HAP-1 (cell line): ENCODE measurements at regions not wholly inside any gene's neighbourhood (a gene's known extent, or its start where the extent isn't known, plus 50 kb on each side); places are given as distances from the start of the nearest gene placed in this dataset.
"Not testable (repeated sequence)": the region's sequence is repeated elsewhere in the genome, so short reads cannot be mapped to it uniquely, and the experiment has no call there.

Experiments used
- DNase-seq, 2 experiments: peaks; one replicate each; pipeline ENCODE4 v3.0.0-alpha.2; 2016 to 2020; ENCODE audit warnings: low spot score in 2 of 2
- H3K27me3 ChIP-seq: fragments of 250-450 bp; sonication (Bioruptor Pico); 2 replicates; pipeline ENCODE4 v1.5.1; 2020; ENCODE audit warnings: low read depth, mild to moderate bottlenecking, moderate library complexity
- H3K36me3 ChIP-seq: fragments of 250-450 bp; sonication (Bioruptor Pico); replicated peaks from 2 replicates; pipeline ENCODE4 v1.5.1; 2020; ENCODE audit warnings: mild to moderate bottlenecking
- H3K4me1 ChIP-seq: fragments of 250-450 bp; sonication (Bioruptor Pico); 2 replicates; pipeline ENCODE4 v1.5.1; 2020; ENCODE audit warnings: mild to moderate bottlenecking
- H3K4me3 ChIP-seq: fragments of 250-450 bp; sonication (Bioruptor Pico); 2 replicates; pipeline ENCODE4 v1.5.1; 2020; ENCODE audit warnings: mild to moderate bottlenecking, moderate library complexity
- H3K9me3 ChIP-seq: fragments of 250-450 bp; sonication (Bioruptor Pico); 2 replicates; pipeline ENCODE4 v1.5.1; 2020; ENCODE audit warnings: mild to moderate bottlenecking, moderate library complexity
- in situ Hi-C: fragments of 300-500 bp; cut with MboI; formaldehyde crosslinking; loops from 3 replicates; pipeline ENCODE4 v1.14.3; 2020; ENCODE audit warnings: low sequenced_read_pairs, inconsistent platforms, mixed read lengths

- no peaks in the 10 kb centered on the region for H3K9me3 ChIP-seq
- no peaks in the 10 kb centered on the region for H3K36me3 ChIP-seq
- peak in 1 of 2 experiments; percentile 67 for DNase-seq
- H3K4me1 ChIP-seq, result peaks cover 13% of the 10 kb centered on the region
- no peak overlapping the region for H3K4me3 ChIP-seq
- in situ Hi-C loops, result no loop called here
- H3K27me3 ChIP-seq, result no peaks in the 10 kb centered on the region
Measured at GRCh38 chr9:24035816-24036215, 209.8 kb upstream of the ELAVL2 start.

- Histone ChIP-seq H3K27me3 (no peaks in the 10 kb centered on the region), H3K36me3 (no peaks in the 10 kb centered on the region), H3K4me1 (no peaks in the 10 kb centered on the region), H3K9me3 (no peaks in the 10 kb centered on the region), H3K4me3 (no peak overlapping the region)
- in situ Hi-C loops, result no loop called here
- DNase-seq, result no peak
Measured at GRCh38 chr9:24011881-24012280, 185.8 kb upstream of the ELAVL2 start.

GRCh38 chr9:24011009-24011717 is 185.1 kb upstream of the ELAVL2 start:
- no peaks in the 10 kb centered on the region for H3K9me3 ChIP-seq
- no peak overlapping the region for H3K4me3 ChIP-seq
- no peaks in the 10 kb centered on the region for H3K4me1 ChIP-seq
- H3K36me3 ChIP-seq, result no peaks in the 10 kb centered on the region
- no peaks in the 10 kb centered on the region for H3K27me3 ChIP-seq
- in situ Hi-C loops, result no loop called here
- DNase-seq, result no peak

DNA sequence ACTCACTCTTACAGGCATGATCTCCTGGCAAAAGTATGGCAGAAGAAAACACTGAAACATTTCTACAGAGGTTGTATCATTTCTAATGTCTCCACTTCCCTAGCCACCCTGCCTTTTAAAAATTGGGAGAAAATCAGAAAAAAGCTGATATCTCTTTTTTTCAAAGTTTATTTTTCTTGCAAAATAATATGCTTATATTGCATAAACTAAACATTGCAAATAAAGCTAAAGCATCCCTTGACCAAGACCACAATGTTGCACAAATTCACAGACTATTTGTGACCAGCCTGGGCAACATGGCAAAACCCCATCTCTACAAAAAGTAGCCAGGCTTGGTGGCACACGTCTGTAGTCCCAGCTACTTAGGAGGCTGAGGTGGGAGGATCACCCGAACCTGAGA is 183.3 kb upstream of the ELAVL2 start:
- Histone ChIP-seq H3K27me3 (no peaks in the 10 kb centered on the region), H3K4me1 (no peaks in the 10 kb centered on the region), H3K9me3 (no peaks in the 10 kb centered on the region), H3K36me3 (no peaks in the 10 kb centered on the region), H3K4me3 (no peak overlapping the region)
- DNase-seq, result no peak
- in situ Hi-C loops, result no loop called here

DNA sequence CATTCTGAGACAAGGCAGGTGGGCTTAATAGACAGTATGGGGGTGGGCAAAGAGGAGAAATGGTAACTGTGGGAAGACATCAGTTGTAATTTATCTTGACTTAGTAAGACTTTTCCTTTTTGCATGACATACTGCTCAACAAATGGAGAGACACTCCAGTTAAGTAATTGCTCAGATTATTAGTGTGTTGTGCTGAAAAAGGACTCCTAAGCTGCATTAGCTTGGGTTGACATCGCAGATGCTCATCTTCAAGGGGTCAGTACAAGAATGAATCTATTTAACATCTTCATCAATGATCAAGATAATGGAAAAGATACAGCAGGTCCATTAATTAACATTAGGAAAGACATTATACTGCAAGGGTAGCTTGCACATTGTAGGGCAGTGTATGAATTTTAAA is 181.1 kb upstream of the ELAVL2 start:
- H3K4me1 ChIP-seq, result no peaks in the 10 kb centered on the region
- H3K4me3 ChIP-seq, result no peak overlapping the region
- no peak for DNase-seq
- in situ Hi-C loops, result no loop called here
- H3K36me3 ChIP-seq, result no peaks in the 10 kb centered on the region
- no peaks in the 10 kb centered on the region for H3K27me3 ChIP-seq
- H3K9me3 ChIP-seq, result no peaks in the 10 kb centered on the region

DNA sequence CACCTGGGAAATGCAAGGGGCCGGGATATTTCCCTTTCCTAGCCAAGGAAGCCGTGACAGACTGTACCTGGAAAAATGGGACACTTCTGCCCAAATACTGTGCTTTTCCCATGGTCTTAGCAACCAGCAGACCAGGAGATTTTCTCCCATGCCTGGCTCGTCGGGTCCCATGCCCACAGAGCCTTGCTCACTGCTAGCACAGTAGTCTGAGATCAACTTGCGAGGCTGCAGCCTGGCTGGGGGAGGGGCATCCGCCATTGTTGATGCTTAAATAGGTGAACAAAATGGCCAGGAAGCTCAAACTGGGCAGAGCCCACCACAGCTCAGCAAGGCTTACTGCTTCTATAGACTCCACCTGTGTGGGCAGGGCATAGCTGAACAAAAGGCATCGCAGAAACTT is 165.8 kb upstream of the ELAVL2 start:
- H3K4me1 ChIP-seq, H3K36me3 ChIP-seq, DNase-seq, H3K27me3 ChIP-seq, H3K4me3 ChIP-seq, in situ Hi-C loops, H3K9me3 ChIP-seq: not testable (repeated sequence)

GRCh38 chr9:23979491-23979890 is 153.5 kb upstream of the ELAVL2 start:
- in situ Hi-C loops, result no loop called here
- Histone ChIP-seq H3K4me1 (peaks cover 18% of the 10 kb centered on the region), H3K9me3 (no peaks in the 10 kb centered on the region; the same call in 1 of the 2 replicates), H3K4me3 (no peak overlapping the region), H3K27me3 (no peaks in the 10 kb centered on the region), H3K36me3 (no peaks in the 10 kb centered on the region)
- no peak for DNase-seq

GRCh38 chr9:23962101-23962500 is 136.1 kb upstream of the ELAVL2 start:
- in situ Hi-C loops, result no loop called here
- Histone ChIP-seq H3K9me3 (peaks cover 2% of the 10 kb centered on the region; the same call in 1 of the 2 replicates), H3K4me3 (no peak overlapping the region), H3K27me3 (no peaks in the 10 kb centered on the region), H3K4me1 (no peaks in the 10 kb centered on the region), H3K36me3 (no peaks in the 10 kb centered on the region)
- no peak for DNase-seq

GRCh38 chr9:23945897-23946296 is 119.9 kb upstream of the ELAVL2 start:
- H3K27me3 ChIP-seq, result no peaks in the 10 kb centered on the region
- H3K4me3 ChIP-seq, result no peak overlapping the region
- in situ Hi-C loops, result no loop called here
- peak in 1 of 2 experiments; percentile 7 for DNase-seq
- H3K36me3 ChIP-seq, result no peaks in the 10 kb centered on the region
- peaks cover 6% of the 10 kb centered on the region for H3K4me1 ChIP-seq
- no peaks in the 10 kb centered on the region; the same call in 1 of the 2 replicates for H3K9me3 ChIP-seq

DNA sequence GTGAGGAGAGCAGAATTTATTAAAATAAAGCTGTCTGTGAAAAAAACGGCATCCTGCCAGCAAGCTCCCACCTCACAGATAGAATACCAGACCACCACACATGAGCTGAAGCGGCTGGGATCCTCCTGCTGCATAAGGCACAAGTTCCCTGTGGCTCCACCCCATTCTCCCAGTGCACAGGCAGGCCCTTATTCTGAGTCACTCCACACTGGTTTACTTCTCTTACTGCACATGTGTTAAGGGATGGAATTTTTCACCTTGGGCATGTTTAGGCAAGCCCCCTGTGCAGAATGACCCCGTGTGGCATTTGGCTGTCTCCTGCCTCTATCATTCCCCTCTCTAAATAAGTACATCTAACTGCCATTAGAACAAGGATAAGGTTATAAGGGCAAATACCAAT is 115.0 kb upstream of the ELAVL2 start:
- DNase-seq, result peak in 1 of 2 experiments; percentile 8
- no peaks in the 10 kb centered on the region for H3K36me3 ChIP-seq
- no peaks in the 10 kb centered on the region; the same call in 1 of the 2 replicates for H3K9me3 ChIP-seq
- in situ Hi-C loops, result no loop called here
- no peaks in the 10 kb centered on the region for H3K27me3 ChIP-seq
- H3K4me1 ChIP-seq, result peaks cover 6% of the 10 kb centered on the region
- no peak overlapping the region for H3K4me3 ChIP-seq

GRCh38 chr9:23938908-23939307 is 112.9 kb upstream of the ELAVL2 start:
- Histone ChIP-seq H3K27me3 (no peaks in the 10 kb centered on the region), H3K4me3 (no peak overlapping the region), H3K36me3 (no peaks in the 10 kb centered on the region), H3K9me3 (no peaks in the 10 kb centered on the region), H3K4me1 (peaks cover 8% of the 10 kb centered on the region)
- DNase-seq, result no peak
- in situ Hi-C loops, result no loop called here

DNA sequence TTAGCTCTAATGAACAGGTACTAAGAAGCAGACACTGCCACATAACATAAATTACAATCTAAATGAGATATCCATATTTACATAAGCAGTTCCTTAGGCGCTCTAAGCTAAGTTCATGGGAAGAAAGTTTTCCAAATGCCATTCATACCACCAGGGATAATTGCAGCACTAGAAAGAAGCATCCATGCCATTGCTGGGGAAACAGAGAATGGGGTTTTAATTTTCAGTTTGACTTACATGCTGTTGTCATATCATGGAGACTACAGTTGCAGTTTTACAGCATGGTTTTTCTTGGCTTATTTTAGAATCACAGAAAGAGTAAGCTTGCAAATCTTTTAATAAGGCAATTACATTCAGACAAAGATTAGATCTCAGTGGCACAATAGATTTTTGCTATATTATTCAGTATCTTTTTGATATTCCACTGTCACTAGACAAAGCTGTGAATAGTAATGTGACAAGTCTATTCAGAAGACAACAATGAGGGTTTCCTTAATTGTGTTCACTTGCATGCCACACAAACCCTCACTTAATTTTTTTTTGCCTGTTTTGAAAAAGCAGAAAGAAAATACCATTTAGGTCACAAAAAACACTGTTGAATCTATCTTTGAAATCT is 108.4 kb upstream of the ELAVL2 start:
- in situ Hi-C loops, result no loop called here
- H3K4me3 ChIP-seq, result no peak overlapping the region
- H3K27me3 ChIP-seq, result no peaks in the 10 kb centered on the region
- no peaks in the 10 kb centered on the region for H3K9me3 ChIP-seq
- no peaks in the 10 kb centered on the region for H3K36me3 ChIP-seq
- H3K4me1 ChIP-seq, result peaks cover 17% of the 10 kb centered on the region
- peak; percentile 54 to 98 for DNase-seq

- Histone ChIP-seq H3K9me3 (no peaks in the 10 kb centered on the region), H3K4me3 (no peak overlapping the region), H3K36me3 (no peaks in the 10 kb centered on the region), H3K27me3 (no peaks in the 10 kb centered on the region), H3K4me1 (peaks cover 17% of the 10 kb centered on the region)
- no peak for DNase-seq
- in situ Hi-C loops, result no loop called here
Measured at GRCh38 chr9:23933348-23933747, 107.3 kb upstream of the ELAVL2 start.

GRCh38 chr9:23926368-23926767 is 100.3 kb upstream of the ELAVL2 start:
- DNase-seq, result no peak
- no peaks in the 10 kb centered on the region for H3K4me1 ChIP-seq
- in situ Hi-C loops, result no loop called here

More at GRCh38 chr9:23926368-23926767, 100.3 kb upstream of the ELAVL2 start:
- Histone ChIP-seq H3K36me3 (no peaks in the 10 kb centered on the region), H3K27me3 (no peaks in the 10 kb centered on the region), H3K9me3 (no peaks in the 10 kb centered on the region), H3K4me3 (no peak overlapping the region)
